ENCODE measurements at regions not wholly inside any gene's neighbourhood (a gene's known extent, or its start where the extent isn't known, plus 50 kb on each side); places are given as distances from the start of the nearest gene placed in this dataset.

DNA sequence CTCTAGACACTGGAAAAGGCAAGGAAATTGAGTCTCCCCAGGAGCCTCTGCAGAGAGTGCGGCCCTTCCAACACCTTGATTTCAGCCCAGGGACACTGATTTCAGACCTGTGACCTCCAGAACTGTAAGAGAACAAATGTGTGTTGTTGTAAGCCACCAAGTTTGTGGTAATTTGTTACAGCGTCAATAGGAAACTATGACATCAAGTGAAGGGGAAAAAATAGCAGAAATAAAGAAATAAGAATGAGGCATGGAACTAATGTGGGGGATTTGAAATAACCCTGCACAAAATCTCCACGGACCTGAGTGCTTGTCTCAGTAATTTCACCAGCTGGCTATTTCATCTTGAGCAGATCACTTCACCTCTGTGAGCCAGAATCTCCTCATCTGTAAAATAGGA lies 227.8 kb upstream of the JUN start:
- TF ChIP-seq, protein P1, sequence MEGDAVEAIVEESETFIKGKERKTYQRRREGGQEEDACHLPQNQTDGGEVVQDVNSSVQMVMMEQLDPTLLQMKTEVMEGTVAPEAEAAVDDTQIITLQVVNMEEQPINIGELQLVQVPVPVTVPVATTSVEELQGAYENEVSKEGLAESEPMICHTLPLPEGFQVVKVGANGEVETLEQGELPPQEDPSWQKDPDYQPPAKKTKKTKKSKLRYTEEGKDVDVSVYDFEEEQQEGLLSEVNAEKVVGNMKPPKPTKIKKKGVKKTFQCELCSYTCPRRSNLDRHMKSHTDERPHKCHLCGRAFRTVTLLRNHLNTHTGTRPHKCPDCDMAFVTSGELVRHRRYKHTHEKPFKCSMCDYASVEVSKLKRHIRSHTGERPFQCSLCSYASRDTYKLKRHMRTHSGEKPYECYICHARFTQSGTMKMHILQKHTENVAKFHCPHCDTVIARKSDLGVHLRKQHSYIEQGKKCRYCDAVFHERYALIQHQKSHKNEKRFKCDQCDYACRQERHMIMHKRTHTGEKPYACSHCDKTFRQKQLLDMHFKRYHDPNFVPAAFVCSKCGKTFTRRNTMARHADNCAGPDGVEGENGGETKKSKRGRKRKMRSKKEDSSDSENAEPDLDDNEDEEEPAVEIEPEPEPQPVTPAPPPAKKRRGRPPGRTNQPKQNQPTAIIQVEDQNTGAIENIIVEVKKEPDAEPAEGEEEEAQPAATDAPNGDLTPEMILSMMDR (IDR thresholded peaks at IDR 0.05; ENCODE audit: insufficient read depth, low read depth, low read length): no peak
- no peak for TF ChIP-seq EZH2 (IDR thresholded peaks at IDR 0.05; ENCODE audit: insufficient read depth, low read length)

Data from astrocyte (in vitro differentiated cells and primary cell).